HepG2 (cell line): ENCODE measurements at regions not wholly inside any gene's neighbourhood (a gene's known extent, or its start where the extent isn't known, plus 50 kb on each side); places are given as distances from the start of the nearest gene placed in this dataset.

Source experiments
- CHD2 ChIP-seq: IDR thresholded peaks from 2 replicates; pipeline ENCODE4 v1.6.1; 2011; ENCODE audit warnings: low read depth, low read length, improper control_type of control experiment
- CTCF ChIP-seq: sonication (generic); formaldehyde crosslinking; IDR thresholded peaks from 2 replicates; pipeline ENCODE4 v1.5.0; 2020; ENCODE audit warnings: mild to moderate bottlenecking, missing genetic modification reagents, moderate library complexity
- FOXK2 ChIP-seq: fragments of 450-650 bp; IDR thresholded peaks from 2 replicates; pipeline ENCODE4 v1.6.1; 2016
- HNRNPL ChIP-seq: fragments of 200-400 bp; formaldehyde crosslinking; IDR thresholded peaks from 2 replicates; pipeline ENCODE4 v1.6.1; 2017; ENCODE audit warnings: mild to moderate bottlenecking, low read depth, low read length
- PAX8 ChIP-seq: sonication (generic); formaldehyde crosslinking; IDR thresholded peaks from 2 replicates; pipeline ENCODE4 v1.8.0; 2022; ENCODE audit warnings: mild to moderate bottlenecking, missing genetic modification reagents, borderline replicate concordance
- RBFOX2 ChIP-seq: fragments of 200-400 bp; formaldehyde crosslinking; IDR thresholded peaks from 2 replicates; pipeline ENCODE4 v1.6.1; 2017; ENCODE audit warnings: low read depth, mild to moderate bottlenecking, low read length
- ZFP1 ChIP-seq: IDR thresholded peaks from 2 replicates; pipeline ENCODE4 v1.6.1; 2016
- ZNF232 ChIP-seq: sonication (generic); formaldehyde crosslinking; IDR thresholded peaks from 2 replicates; pipeline ENCODE4 v1.4.0; 2020; ENCODE audit warnings: missing genetic modification reagents, borderline replicate concordance
- ZNF24 ChIP-seq: fragments of 450-650 bp; IDR thresholded peaks from 2 replicates; pipeline ENCODE4 v1.6.1; 2017; ENCODE audit warnings: antibody characterized with exemption, mild to moderate bottlenecking
- ZNF251 ChIP-seq: sonication (generic); formaldehyde crosslinking; IDR thresholded peaks from 2 replicates; pipeline ENCODE4 v1.9.0; 2021; ENCODE audit warnings: mild to moderate bottlenecking, missing genetic modification reagents
- ZNF558 ChIP-seq: sonication (generic); formaldehyde crosslinking; IDR thresholded peaks from 2 replicates; pipeline ENCODE4 v1.9.0; 2022; ENCODE audit warnings: mild to moderate bottlenecking, missing genetic modification reagents, borderline replicate concordance
- ZNF766 ChIP-seq: sonication (generic); formaldehyde crosslinking; IDR thresholded peaks from 2 replicates; pipeline ENCODE4 v1.5.0; 2020; ENCODE audit warnings: missing genetic modification reagents, borderline replicate concordance
- ZZZ3 ChIP-seq: sonication (generic); formaldehyde crosslinking; IDR thresholded peaks from 2 replicates; pipeline ENCODE4 v1.4.0; 2020; ENCODE audit warnings: missing genetic modification reagents, mild to moderate bottlenecking, borderline replicate concordance
- TF ChIP-seq, protein P1 (sequence below): sonication (generic); formaldehyde crosslinking; IDR thresholded peaks from 2 replicates; pipeline ENCODE4 v1.9.0; 2021; ENCODE audit warnings: missing genetic modification reagents, borderline replicate concordance

DNA sequence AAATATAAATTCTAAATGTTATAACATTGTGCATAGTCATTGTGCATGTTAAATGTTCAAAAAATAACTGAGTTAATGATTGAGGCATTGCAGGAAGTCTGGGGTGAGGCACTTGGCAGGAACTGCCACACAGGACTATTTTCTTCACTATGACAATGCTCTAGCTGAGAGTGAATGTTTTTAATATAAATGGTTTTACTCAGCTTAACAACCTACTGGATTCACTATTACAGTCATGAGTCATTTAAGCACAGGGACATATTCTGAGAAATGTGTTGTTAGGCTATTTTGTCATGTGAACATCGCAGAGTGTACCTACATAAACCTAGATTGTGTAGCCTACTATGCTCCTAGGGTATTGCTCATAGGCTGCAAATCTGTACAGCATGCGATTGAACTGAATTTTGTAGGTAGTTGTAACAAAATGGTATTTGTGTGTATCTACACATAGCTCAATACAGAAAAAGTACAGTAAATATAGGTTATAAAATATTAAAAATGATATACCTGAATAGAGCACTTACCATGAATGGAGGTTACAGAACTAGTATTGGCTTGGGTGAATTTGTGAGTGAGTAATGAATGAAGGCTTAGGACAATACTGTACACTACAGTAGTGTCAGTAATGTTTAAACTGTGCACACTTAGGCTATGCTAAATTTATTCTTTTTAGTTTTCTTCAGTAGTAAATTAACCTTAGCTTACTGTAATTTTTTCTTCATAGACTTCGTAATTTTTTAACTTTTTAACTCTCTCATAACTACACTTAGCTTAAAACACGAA, 346.1 kb upstream of the PTGER4 start:
- TF ChIP-seq ZNF24 (no peak), CTCF (CRISPR knock-in tag) (no peak), FOXK2 (no peak), HNRNPL (no peak), PAX8 (CRISPR knock-in tag) (no peak), ZZZ3 (no peak), ZNF558 (CRISPR knock-in tag) (no peak), ZFP1 (CRISPR knock-in tag) (no peak), ZNF766 (CRISPR knock-in tag) (no peak), CHD2 (no peak), RBFOX2 (no peak), ZNF251 (CRISPR knock-in tag) (no peak), ZNF232 (CRISPR knock-in tag) (no peak)
- TF ChIP-seq, protein P1, sequence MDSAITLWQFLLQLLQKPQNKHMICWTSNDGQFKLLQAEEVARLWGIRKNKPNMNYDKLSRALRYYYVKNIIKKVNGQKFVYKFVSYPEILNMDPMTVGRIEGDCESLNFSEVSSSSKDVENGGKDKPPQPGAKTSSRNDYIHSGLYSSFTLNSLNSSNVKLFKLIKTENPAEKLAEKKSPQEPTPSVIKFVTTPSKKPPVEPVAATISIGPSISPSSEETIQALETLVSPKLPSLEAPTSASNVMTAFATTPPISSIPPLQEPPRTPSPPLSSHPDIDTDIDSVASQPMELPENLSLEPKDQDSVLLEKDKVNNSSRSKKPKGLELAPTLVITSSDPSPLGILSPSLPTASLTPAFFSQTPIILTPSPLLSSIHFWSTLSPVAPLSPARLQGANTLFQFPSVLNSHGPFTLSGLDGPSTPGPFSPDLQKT (CRISPR knock-in tag): no peak
